ENCODE measurements at regions not wholly inside any gene's neighbourhood (a gene's known extent, or its start where the extent isn't known, plus 50 kb on each side); places are given as distances from the start of the nearest gene placed in this dataset.
"Not testable (repeated sequence)": the region's sequence is repeated elsewhere in the genome, so short reads cannot be mapped to it uniquely, and the experiment has no call there.

DNA sequence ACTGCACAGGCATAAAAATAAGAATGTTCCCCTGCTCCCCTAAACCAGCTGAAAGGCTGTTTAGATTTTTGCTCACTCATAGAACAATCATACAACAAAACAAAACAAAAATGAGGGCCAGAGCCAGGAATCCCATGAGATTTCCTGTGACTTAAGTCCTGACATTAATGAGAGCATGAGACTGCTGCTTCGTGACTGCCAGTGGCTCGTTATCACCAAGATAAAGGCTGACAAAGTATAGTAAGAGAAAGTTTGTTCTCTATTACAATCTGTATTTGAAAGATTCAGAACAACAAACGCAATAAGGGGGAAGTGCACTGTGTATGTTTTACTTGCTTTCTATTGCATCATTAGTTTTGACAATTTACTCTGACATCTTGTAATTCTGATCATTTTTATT is 837.1 kb upstream of the C9orf72 start:
- in situ Hi-C loops (cut with HindIII; ENCODE audit: low sequenced_read_pairs): no loop called here

DNA sequence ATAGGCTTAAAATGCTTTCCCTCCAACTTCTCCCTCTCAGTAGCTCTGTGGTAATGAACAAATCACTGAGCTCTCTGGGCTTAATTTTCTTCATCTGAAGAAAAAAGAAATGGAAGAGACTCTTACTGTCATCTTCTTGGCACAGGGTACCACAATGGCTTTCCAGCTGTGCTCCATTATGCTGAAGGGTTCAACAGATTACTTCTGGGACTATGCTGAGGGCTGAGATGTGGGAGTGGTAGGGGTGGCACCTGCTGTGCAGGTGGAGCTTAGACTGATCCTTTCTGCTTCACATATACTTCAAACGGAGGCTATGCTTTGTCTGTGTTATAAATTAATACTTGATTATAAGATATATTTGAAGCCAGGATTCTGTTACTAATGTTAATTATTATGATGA is 840.2 kb upstream of the C9orf72 start:
- in situ Hi-C loops (cut with HindIII; ENCODE audit: low sequenced_read_pairs): no loop called here

DNA sequence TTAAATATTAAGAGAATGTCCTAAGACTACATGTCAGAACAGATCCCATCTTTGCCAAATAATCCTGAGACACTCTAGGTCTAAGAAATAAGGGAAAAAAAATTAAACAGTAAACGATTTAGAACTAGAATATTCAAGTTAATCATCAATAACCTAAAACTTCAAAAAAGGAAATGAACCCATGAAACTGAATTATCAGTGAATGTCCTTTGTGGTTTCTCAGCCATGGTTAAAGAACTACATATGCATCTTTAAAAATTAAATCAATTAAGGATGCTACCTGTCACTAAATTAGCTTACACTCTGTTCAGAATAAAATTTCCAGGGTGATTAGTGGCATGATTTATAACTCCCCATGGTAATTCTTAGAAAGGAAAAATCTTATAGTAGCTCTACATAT is 850.0 kb upstream of the C9orf72 start:
- in situ Hi-C loops (cut with HindIII; ENCODE audit: low sequenced_read_pairs): no loop called here

DNA sequence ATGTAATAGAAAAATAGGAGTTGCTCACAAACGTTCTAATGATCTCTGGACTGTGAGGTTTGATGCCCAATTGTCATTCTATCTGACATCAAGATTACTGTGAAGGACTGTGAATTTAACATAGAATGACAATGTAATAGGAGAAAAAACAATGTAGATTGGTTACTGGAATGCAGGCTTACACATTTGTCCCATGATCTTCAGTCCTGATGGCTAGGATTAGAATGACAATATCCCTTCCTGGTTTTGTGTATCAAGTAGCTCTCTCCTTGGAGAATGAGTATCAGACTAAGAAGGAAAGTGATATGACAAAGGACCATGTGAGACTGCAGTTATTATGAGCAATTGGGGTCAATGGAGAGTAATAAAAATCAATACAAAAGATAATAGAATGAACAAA is 862.2 kb upstream of the C9orf72 start:
- in situ Hi-C loops (cut with HindIII; ENCODE audit: low sequenced_read_pairs): no loop called here

DNA sequence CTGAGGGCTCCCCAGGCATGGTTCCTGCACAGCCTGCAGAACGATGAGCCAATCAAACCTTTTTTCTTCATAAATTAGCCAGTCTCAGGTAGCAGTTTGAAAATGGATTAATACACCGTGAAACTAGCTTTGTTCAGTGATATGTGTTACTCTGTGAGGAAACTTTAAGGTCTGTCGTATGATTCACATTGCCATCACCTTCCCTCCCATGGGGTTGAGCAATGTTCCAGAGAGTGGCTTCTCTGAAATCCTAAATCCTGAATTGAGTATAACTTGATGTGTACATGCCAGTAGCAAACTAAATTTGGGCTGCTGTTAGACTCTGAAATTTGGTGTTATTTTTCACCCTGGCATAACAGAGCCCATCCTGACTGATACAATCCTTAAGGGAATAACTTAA is 866.4 kb upstream of the C9orf72 start:
- in situ Hi-C loops (cut with HindIII; ENCODE audit: low sequenced_read_pairs): no loop called here

DNA sequence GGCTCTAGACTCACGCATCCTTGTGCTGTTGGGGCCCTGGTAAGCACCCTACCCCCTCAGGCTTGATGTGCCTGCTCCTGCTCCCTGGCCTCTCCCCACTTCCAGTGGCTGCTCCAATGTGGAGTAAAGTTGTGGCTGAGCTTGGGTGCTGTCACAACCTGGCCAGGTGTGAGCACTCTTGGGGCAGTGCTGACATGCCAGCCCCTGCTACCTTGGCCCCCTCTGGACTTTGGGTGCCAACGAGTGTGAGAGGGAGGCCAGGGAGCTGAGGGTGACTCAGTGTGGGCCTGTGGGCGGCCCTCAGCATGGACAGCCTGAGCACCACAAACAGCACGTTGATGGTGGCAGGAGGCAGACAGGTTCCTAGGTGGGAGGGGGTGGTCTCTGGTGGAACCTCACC is 870.2 kb upstream of the C9orf72 start:
- in situ Hi-C loops (cut with HindIII; ENCODE audit: low sequenced_read_pairs): no loop called here

DNA sequence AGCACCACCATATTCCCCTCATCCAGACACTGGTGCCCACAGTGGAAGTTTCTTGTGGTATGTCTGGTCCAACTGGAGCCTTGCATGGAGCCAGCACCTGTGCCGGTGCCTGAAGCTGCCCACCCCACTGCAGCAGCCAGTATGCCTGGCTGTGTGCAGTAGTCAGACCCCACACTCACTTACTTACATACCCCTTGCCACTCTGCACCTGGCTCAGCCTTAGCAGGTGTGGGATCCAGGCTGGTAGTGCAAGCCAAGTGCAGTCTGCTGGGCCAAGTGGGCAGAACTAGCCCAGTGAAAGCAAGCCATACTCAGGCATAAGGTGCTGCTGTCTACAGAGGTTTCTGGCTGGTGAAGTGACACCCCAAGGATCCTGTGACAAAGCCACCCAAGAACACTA is 871.4 kb upstream of the C9orf72 start:
- in situ Hi-C loops (cut with HindIII; ENCODE audit: low sequenced_read_pairs): no loop called here

DNA sequence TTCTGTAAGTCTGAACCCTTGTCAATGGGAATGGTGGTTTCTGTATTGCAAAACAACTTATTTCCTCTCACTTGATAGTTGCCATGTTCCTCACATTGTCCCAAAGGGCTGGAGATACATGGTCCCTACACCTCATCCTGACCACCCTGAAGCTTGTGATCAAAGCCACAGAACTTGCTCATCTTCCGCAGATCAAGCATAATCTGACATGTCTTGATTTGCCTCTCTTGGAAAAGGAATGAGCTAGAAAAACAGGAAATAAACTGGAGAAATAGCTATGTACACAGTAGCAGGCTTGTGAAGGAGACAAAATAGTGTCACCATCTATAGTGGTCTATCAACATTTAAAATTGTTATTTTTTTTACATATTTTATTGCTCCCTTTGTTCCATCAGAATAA is 871.9 kb upstream of the C9orf72 start:
- in situ Hi-C loops (cut with HindIII; ENCODE audit: low sequenced_read_pairs): no loop called here

DNA sequence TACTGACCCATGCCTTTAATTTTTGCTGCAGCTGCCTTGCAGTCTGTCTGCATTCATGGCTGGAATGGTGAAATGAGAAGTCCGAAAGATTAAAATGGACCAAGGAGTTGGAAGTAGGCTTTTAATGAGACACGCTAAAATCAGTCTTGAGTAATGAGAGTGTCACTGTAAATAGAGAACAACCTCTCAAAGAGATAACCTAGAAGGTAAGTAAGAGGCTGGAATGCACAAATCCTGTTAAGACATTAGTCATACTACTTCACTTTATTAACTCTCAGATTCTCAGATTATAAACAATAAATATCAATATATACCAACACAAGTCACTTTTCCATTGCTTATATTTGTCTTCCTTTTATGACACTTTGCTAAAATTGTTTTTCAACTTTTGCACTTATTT is 880.6 kb upstream of the C9orf72 start:
- in situ Hi-C loops (cut with HindIII; ENCODE audit: low sequenced_read_pairs): no loop called here

DNA sequence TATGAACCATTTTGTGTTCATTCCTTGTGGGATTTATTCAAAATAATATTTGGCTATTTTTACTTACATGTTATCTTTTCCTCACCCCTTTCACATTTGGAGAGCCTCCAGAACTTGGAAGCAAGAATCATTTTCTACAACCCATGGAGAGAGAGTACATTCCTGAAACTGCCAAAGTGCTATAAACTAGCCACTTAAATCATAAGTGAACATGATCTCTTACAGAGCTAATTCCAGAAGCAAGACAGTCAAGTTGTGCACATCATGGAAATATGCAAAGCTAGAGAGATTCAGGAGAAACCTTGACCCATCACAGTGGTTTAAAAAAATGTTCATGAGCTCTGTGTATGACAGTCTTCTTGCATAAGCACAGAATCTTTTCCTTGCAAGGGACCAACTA is 883.6 kb upstream of the C9orf72 start:
- in situ Hi-C loops (cut with HindIII; ENCODE audit: low sequenced_read_pairs): no loop called here

DNA sequence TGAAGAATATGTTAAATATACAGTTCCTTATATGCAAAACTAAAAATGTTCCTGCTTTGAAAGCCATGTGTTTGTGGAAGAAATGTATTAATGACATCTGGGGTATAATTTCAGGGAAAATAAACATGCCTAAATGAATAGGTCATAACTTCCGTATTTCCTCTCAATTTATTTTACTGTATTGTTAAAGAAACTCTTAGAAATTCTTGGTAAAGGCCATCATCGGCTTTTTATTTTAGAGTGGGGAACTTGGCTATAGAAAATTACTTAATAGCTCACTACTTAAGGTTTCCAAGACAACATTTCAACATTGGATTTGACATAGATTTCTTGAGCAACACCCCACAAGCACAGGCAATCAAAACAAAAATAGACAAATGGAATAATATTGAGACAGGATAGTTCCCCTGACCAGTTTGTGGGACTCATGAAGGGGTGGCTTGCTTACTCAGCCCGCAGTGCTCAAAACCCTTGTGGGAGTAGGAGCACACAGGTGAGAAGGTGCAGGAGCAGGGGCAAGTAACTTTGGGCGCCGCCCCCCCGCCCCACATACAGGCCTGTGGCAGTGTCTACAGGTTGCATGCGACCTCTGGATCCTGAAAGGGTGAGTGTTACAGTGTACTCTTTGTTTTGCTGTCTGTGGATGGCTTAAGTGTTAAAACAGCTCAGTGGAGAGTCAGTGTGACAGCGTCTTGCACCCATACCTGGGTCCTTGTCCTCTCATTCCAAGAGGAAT is 891.4 kb upstream of the C9orf72 start:
- in situ Hi-C loops (cut with HindIII; ENCODE audit: low sequenced_read_pairs): no loop called here

DNA sequence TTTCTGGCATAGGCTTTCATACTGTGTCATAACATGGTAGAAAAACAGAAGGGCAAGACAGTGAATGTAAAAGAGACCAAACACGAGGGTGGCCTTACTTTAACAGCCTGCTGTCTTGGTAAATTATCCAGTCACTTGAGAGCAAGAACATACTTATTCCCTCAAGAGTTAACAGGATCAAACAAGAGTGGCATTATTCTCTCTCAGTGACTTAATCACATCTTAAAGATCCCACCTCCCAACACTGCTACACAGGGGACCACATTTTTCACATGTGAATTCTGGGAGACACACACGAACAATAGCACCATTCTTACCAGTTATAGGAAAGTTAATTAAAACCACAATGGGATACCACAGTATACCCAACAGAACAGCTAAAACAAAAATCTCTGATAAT is 898.0 kb upstream of the C9orf72 start:
- in situ Hi-C loops (cut with HindIII; ENCODE audit: low sequenced_read_pairs): no loop called here

DNA sequence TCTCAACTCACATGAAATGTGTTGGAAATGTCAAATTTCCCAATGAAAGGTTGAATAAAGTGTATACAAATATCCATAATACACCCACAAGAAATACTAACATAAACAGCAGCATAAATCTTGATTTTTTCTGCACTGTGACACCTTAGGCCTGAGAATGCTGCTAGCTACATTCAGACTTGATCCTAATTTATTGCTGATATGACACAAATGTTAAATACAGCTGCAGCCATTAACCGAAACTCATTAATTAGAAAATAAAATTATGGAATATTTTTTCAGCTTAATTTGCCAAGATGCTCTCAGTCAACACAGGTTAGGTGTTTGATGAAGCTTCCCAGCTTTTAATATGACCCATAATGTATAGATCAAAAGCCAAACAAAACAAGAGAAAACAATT is 914.3 kb upstream of the C9orf72 start:
- in situ Hi-C loops (cut with HindIII; ENCODE audit: low sequenced_read_pairs): no loop called here

DNA sequence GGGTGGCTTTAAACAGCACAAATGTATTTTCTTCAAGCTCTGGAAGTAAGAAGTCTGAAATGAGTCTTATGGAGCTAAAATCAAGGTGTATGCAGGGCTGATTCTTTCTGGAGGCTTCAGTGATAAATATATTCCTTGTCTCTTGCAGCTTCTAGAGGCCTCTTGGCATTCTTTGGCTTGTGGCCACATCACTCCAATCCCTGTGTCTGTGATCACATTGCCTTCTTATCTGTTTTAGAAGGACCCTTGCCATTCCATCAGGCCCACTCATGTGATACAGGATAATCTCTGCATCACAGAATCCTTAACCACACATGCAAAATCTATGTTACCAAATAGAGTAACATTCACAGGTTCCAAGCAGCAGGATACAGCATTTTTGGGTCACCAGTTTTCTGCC is 917.8 kb upstream of the C9orf72 start:
- in situ Hi-C loops (cut with HindIII; ENCODE audit: low sequenced_read_pairs): no loop called here

DNA sequence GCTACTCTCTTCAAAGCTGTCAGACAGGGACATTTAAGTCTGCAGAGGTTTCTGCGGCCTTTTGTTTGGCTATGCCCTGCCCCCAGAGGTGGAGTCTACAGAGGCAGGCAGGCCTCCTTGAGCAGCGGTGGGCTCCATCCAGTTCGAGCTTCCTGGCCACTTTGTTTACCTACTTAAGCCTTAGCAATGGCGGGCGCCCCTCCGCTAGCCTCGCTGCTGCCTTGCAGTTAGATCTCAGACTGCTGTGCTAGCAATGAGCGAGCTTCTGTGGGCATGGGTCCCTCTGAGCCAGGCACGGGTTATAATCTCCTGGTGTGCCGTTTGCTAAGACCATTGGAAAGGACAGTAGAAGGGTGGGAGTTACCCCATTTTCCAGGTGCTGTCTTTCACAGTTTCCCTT is 924.9 kb upstream of the C9orf72 start:
- in situ Hi-C loops (cut with HindIII; ENCODE audit: low sequenced_read_pairs): not testable (repeated sequence)

DNA sequence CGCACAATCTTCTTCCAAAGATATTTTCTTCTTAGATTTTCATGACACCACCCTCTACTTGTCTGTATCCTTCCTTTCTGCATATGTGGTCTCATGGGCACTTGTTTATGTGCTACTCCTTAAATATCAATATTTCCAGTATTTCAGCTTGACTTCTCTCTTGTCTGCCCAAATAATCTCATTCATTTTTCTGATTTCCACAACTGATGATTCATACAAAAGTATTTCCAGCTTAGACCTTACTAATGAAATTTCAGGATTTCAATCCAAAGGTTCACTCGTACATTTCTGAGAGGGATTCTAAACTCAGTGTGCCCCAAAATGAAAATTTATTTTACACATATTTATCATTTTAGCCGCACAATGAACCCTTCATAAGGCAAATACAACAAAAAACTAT is 928.9 kb upstream of the C9orf72 start:
- in situ Hi-C loops (cut with HindIII; ENCODE audit: low sequenced_read_pairs): no loop called here

DNA sequence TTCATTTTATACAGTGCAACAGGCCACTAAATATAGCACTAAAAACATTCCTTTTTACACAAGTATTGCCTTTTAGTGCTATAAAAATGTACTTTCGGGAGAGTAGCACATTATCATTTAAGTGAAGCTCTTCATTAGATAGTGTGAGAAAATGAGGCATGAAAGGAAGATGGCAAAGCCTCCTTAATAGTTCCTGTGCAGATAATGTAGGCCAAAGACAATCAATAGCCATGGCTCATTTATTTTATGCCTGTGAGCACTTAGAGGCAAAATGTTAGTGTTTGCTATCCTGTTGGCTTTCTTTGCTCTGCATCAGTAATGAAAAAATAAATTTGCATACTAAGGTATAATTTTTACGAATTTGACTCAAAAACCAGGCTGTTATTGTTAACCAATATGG is 929.5 kb upstream of the C9orf72 start:
- in situ Hi-C loops (cut with HindIII; ENCODE audit: low sequenced_read_pairs): no loop called here

DNA sequence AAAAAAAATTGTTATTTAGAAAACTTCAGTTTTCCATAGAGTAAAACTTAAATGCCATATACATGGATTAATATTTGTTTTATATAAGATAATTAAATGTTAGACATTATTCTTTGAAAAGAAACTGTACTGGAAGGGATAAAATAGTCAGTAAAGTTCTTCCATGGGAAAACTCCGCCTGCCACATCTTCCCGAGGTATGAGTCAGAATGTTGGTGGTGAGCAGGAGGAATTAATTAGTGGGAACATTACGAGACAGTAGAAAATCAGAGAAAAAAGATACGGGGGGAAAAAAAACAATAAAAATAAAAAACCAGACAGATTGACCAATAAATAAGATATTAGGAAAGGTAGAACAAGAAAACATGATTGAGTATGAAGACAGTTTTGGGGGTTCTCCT is 930.3 kb upstream of the C9orf72 start:
- in situ Hi-C loops (cut with HindIII; ENCODE audit: low sequenced_read_pairs): no loop called here

DNA sequence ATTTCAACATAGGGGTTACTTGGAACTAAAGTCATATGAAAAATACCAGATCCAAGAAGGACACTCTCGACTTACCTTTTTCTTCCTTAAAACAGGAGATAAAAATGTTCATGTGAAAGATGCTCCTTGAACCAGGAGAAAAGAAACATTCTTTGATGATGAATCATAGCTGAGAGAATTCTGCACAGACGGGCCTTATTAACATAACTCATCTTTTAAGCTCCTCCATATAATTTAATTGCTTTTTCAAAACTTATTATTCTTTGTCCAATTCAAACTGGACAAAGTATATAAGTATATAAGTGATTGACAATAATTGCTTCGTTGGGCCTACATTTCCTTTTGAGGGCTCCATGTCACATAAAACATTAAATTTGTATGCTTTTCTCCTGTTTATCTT is 945.2 kb upstream of the C9orf72 start:
- in situ Hi-C loops (cut with HindIII; ENCODE audit: low sequenced_read_pairs): no loop called here

DNA sequence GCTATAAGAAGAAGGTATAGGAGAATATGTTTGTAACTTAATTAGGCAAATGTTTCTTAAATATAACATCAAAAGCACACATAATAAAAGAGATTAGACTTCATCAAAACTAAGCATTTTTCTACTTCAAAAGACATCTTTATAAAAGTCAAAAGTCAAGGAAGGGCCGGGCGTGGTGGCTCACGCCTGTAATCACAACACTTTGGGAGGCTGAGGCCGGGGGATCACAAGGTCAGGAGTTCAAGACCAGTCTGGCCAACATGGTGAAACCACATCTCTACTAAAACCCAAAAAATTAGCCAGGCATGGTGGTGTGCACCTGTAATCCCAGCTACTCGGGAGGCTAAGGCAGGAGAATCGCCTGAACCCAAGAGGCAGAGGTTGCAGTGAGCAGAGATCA is 951.0 kb upstream of the C9orf72 start:
- in situ Hi-C loops (cut with HindIII; ENCODE audit: low sequenced_read_pairs): not testable (repeated sequence)

DNA sequence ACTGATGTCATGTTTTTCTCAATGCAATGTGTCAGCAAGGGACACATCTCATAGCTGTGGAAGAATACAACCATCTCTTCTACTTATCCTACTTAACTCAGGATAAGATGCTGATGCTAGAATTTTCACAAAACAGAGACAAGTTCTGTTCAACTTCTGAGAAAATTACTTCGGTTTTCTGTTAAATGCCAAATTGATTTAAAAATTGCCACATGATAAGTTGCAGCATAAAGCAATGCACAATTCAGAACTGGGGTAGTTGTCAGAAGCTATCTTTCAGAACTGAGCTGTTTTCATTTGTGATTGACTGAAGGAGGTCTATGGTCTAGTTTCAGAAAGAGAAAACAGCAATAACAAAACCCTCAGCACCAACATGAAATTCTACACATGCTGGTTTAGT is 954.8 kb upstream of the C9orf72 start:
- in situ Hi-C loops (cut with HindIII; ENCODE audit: low sequenced_read_pairs): no loop called here

DNA sequence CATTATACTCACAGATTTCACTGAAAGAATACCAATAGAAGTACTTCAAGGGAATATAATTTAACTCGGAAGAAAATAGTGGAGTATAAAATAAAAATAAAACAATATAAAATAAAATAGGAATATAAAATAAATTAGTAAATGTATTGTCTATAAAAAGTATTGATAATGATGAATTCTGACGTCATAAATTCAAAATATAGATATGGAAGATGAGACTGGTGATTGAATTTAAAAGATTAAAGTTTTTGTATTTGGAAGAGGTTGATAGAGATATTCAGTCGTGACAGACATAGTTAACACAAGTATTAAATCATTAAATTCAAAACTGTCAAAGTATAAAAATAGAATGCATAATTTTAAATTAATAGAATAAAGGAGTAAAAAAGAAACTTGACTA is 964.9 kb upstream of the C9orf72 start:
- in situ Hi-C loops (cut with HindIII; ENCODE audit: low sequenced_read_pairs): no loop called here

DNA sequence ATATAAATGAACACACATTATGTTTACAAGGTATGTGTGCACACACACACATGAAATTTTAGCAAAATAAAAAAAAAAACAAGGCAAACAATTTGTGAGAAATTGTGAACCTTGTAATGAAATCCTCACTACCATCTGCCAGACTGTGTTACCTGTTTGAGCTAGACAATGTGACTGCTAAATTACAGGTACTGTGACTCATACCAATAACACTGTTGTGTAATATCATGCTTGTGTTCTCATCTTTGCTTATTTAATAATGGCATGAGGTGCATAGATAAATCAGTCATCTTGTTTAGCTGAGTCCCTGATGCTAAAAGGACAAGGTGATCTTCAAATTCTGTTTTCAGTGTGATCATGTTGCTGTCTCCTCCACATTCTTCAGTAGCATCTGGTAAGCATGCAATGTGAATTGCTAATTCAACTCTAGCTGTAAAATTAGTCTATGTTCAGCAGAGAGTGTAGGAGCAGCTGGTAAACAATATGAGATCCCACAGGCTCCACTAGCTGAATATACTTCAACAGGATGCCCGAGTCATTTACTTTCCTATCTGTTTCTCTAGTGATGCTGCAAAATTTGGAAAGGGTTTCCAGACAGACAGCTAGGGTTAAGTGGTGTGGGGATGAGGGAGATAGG is 966.3 kb upstream of the C9orf72 start:
- in situ Hi-C loops (cut with HindIII; ENCODE audit: low sequenced_read_pairs): no loop called here

Data from DLD1 (cell line).